ENCODE measurements at regions not wholly inside any gene's neighbourhood (a gene's known extent, or its start where the extent isn't known, plus 50 kb on each side); places are given as distances from the start of the nearest gene placed in this dataset.
"Not testable (repeated sequence)": the region's sequence is repeated elsewhere in the genome, so short reads cannot be mapped to it uniquely, and the experiment has no call there.

GRCh38 chr13:19123502-19123901 is 58.1 kb downstream of the TUBA3C start:
- FAIRE-seq (no peak), DNase-seq (ENCODE audit: low read depth) (no peak)
- TF ChIP-seq CTCF (IDR thresholded peaks at IDR 0.05; ENCODE audit: insufficient read depth, low read length, severe bottlenecking): no peak
- no peaks in the 10 kb centered on the region for H3K27me3 ChIP-seq (ENCODE audit: control insufficient read depth, insufficient read depth, low read length)
- no peak overlapping the region for H3K4me3 ChIP-seq (ENCODE audit: low read depth, low read length)
- H3K36me3 ChIP-seq (ENCODE audit: control insufficient read depth, insufficient read depth, low read length): no peaks in the 10 kb centered on the region

- FAIRE-seq (no peak), DNase-seq (ENCODE audit: low read depth) (no peak)
- no peak overlapping the region for H3K4me3 ChIP-seq (ENCODE audit: low read depth, low read length)
- H3K36me3 ChIP-seq (ENCODE audit: control insufficient read depth, insufficient read depth, low read length): no peaks in the 10 kb centered on the region
- no peaks in the 10 kb centered on the region for H3K27me3 ChIP-seq (ENCODE audit: control insufficient read depth, insufficient read depth, low read length)
- TF ChIP-seq CTCF (IDR thresholded peaks at IDR 0.05; ENCODE audit: insufficient read depth, low read length, severe bottlenecking): no peak
These were observed 63.5 kb downstream of the TUBA3C start for GRCh38 chr13:19117913-19118739.

GRCh38 chr13:19109225-19109624 is 72.4 kb downstream of the TUBA3C start:
- FAIRE-seq; H3K36me3 ChIP-seq (ENCODE audit: control insufficient read depth, insufficient read depth, low read length); H3K27me3 ChIP-seq (ENCODE audit: control insufficient read depth, insufficient read depth, low read length); H3K4me3 ChIP-seq (ENCODE audit: low read depth, low read length); DNase-seq (ENCODE audit: low read depth): not testable (repeated sequence)

- no peak for FAIRE-seq
- H3K4me3 ChIP-seq (ENCODE audit: low read depth, low read length): no peak overlapping the region
- no peak for TF ChIP-seq CTCF (IDR thresholded peaks at IDR 0.05; ENCODE audit: insufficient read depth, low read length, severe bottlenecking)
- H3K27me3 ChIP-seq (ENCODE audit: control insufficient read depth, insufficient read depth, low read length): no peaks in the 10 kb centered on the region
- no peaks in the 10 kb centered on the region for H3K36me3 ChIP-seq (ENCODE audit: control insufficient read depth, insufficient read depth, low read length)
- no peak for DNase-seq (ENCODE audit: low read depth)
These were observed 78.5 kb downstream of the TUBA3C start for GRCh38 chr13:19103140-19103539.

GRCh38 chr13:19093369-19093768 is 88.3 kb downstream of the TUBA3C start:
- Histone ChIP-seq H3K27me3 (ENCODE audit: control insufficient read depth, insufficient read depth, low read length) (no peaks in the 10 kb centered on the region), H3K4me3 (ENCODE audit: low read depth, low read length) (no peak overlapping the region), H3K36me3 (ENCODE audit: control insufficient read depth, insufficient read depth, low read length) (no peaks in the 10 kb centered on the region)
- TF ChIP-seq CTCF (IDR thresholded peaks at IDR 0.05; ENCODE audit: insufficient read depth, low read length, severe bottlenecking): no peak
- FAIRE-seq (no peak), DNase-seq (ENCODE audit: low read depth) (no peak)

GRCh38 chr13:19090495-19090894 is 91.1 kb downstream of the TUBA3C start:
- TF ChIP-seq CTCF (IDR thresholded peaks at IDR 0.05; ENCODE audit: insufficient read depth, low read length, severe bottlenecking): no peak
- no peaks in the 10 kb centered on the region for H3K27me3 ChIP-seq (ENCODE audit: control insufficient read depth, insufficient read depth, low read length)
- H3K4me3 ChIP-seq (ENCODE audit: low read depth, low read length): no peak overlapping the region
- no peaks in the 10 kb centered on the region for H3K36me3 ChIP-seq (ENCODE audit: control insufficient read depth, insufficient read depth, low read length)
- FAIRE-seq: no peak
- no peak for DNase-seq (ENCODE audit: low read depth)

All from bronchial epithelial cell (primary cell).